ENCODE measurements at regions not wholly inside any gene's neighbourhood (a gene's known extent, or its start where the extent isn't known, plus 50 kb on each side); places are given as distances from the start of the nearest gene placed in this dataset.

GRCh38 chr3:72391659-72392058 lies 456.6 kb downstream of the SHQ1 start:
- H3K4me1 Mint-ChIP-seq, result peaks cover 53% of the 10 kb centered on the region
- POLR2A ChIA-PET, result no interaction called here
- CTCF ChIA-PET, result interaction anchor here (1.0 to 1.7 kb wide), 3 partner anchors 20 to 30 kb away, joined by 3 to 4 read pairs (median 3); no protein-coding TSS in a partner anchor
- no peak for ATAC-seq
- no peak overlapping the region for H3K27ac Mint-ChIP-seq
- peaks cover 15% of the 10 kb centered on the region for H3K36me3 Mint-ChIP-seq (ENCODE audit: low read depth)
- H3K9me3 Mint-ChIP-seq (ENCODE audit: low read depth), result no peaks in the 10 kb centered on the region
- intact Hi-C loops (cut with DNase I, micrococcal nuclease), result no loop called here
- no peak for DNase-seq
- no peaks in the 10 kb centered on the region for H3K27me3 Mint-ChIP-seq
- no peak overlapping the region for H3K4me3 Mint-ChIP-seq

- DNase-seq (no peak), ATAC-seq (no peak)
- CTCF ChIA-PET, result interaction anchor here (0.7 to 1.5 kb wide), 2 partner anchors 21 to 717 kb away, joined by 3 read pairs; no protein-coding TSS in a partner anchor
- Mint-ChIP-seq H3K36me3 (ENCODE audit: low read depth) (peaks cover 15% of the 10 kb centered on the region), H3K27ac (no peak overlapping the region), H3K9me3 (ENCODE audit: low read depth) (no peaks in the 10 kb centered on the region), H3K27me3 (no peaks in the 10 kb centered on the region), H3K4me1 (peaks cover 54% of the 10 kb centered on the region), H3K4me3 (no peak overlapping the region)
- intact Hi-C loops (cut with DNase I, micrococcal nuclease), result no loop called here
- POLR2A ChIA-PET, result no interaction called here
Measured at GRCh38 chr3:72390841-72391240, 457.4 kb downstream of the SHQ1 start.

GRCh38 chr3:72388644-72389043 lies 459.6 kb downstream of the SHQ1 start:
- H3K9me3 Mint-ChIP-seq (ENCODE audit: low read depth), result no peaks in the 10 kb centered on the region
- ATAC-seq (no peak), DNase-seq (no peak)
- H3K27me3 Mint-ChIP-seq, result no peaks in the 10 kb centered on the region
- H3K36me3 Mint-ChIP-seq (ENCODE audit: low read depth), result peaks cover 9% of the 10 kb centered on the region
- intact Hi-C loops (cut with DNase I, micrococcal nuclease), result loop anchor here in 1 of 2 experiments (2.0 kb wide), 1 partner anchor 16 kb away; no protein-coding TSS in a partner anchor
- no peak overlapping the region for H3K27ac Mint-ChIP-seq
- peaks cover 64% of the 10 kb centered on the region for H3K4me1 Mint-ChIP-seq
- ChIA-PET CTCF (no interaction called here), POLR2A (no interaction called here)
- no peak overlapping the region for H3K4me3 Mint-ChIP-seq

GRCh38 chr3:72388117-72388516 lies 460.1 kb downstream of the SHQ1 start:
- peaks cover 68% of the 10 kb centered on the region for H3K4me1 Mint-ChIP-seq
- H3K36me3 Mint-ChIP-seq (ENCODE audit: low read depth), result peaks cover 8% of the 10 kb centered on the region
- ATAC-seq, result no peak
- CTCF ChIA-PET, result no interaction called here
- intact Hi-C loops (cut with DNase I, micrococcal nuclease), result loop anchor here in 1 of 2 experiments (2.0 kb wide), 1 partner anchor 17 kb away; no protein-coding TSS in a partner anchor
- H3K4me3 Mint-ChIP-seq, result no peak overlapping the region
- no peaks in the 10 kb centered on the region for H3K9me3 Mint-ChIP-seq (ENCODE audit: low read depth)
- no peaks in the 10 kb centered on the region for H3K27me3 Mint-ChIP-seq
- DNase-seq, result no peak
- POLR2A ChIA-PET, result no interaction called here
- H3K27ac Mint-ChIP-seq, result no peak overlapping the region

- CTCF ChIA-PET, result interaction anchor here (0.6 to 0.7 kb wide), 2 partner anchors 14 to 206 kb away, joined by 3 to 5 read pairs; no protein-coding TSS in a partner anchor
Measured at GRCh38 chr3:72386327-72387000, 461.8 kb downstream of the SHQ1 start.

GRCh38 chr3:72385167-72385566 lies 463.1 kb downstream of the SHQ1 start:
- no peak overlapping the region for H3K27ac Mint-ChIP-seq
- ChIA-PET POLR2A (interaction anchor here (0.6 kb wide), 1 partner anchor 147 kb away, joined by 6 read pairs; no protein-coding TSS in a partner anchor), CTCF (interaction anchor here (1.4 kb wide), 1 partner anchor 10 kb away, joined by 5 read pairs; no protein-coding TSS in a partner anchor)
- no peak overlapping the region for H3K4me3 Mint-ChIP-seq
- ATAC-seq, result no peak
- intact Hi-C loops (cut with DNase I, micrococcal nuclease), result loop anchor here in 1 of 2 experiments (2.0 kb wide), 1 partner anchor 42 kb away; no protein-coding TSS in a partner anchor
- H3K4me1 Mint-ChIP-seq, result peaks cover 94% of the 10 kb centered on the region
- DNase-seq, result no peak
- peaks cover 10% of the 10 kb centered on the region for H3K36me3 Mint-ChIP-seq (ENCODE audit: low read depth)
- H3K27me3 Mint-ChIP-seq, result no peaks in the 10 kb centered on the region
- no peaks in the 10 kb centered on the region for H3K9me3 Mint-ChIP-seq (ENCODE audit: low read depth)

More at GRCh38 chr3:72386327-72387000, 461.8 kb downstream of the SHQ1 start:
- DNase-seq, result no peak
- Mint-ChIP-seq H3K27ac (no peak overlapping the region), H3K9me3 (ENCODE audit: low read depth) (no peaks in the 10 kb centered on the region), H3K36me3 (ENCODE audit: low read depth) (peaks cover 10% of the 10 kb centered on the region), H3K27me3 (no peaks in the 10 kb centered on the region), H3K4me3 (no peak overlapping the region), H3K4me1 (peaks cover 84% of the 10 kb centered on the region)
- POLR2A ChIA-PET, result no interaction called here
- intact Hi-C loops (cut with DNase I, micrococcal nuclease), result no loop called here
- no peak for ATAC-seq

GRCh38 chr3:72384602-72385001 lies 463.6 kb downstream of the SHQ1 start:
- ChIA-PET CTCF (interaction anchor here (0.6 to 1.4 kb wide), 3 partner anchors 10 to 127 kb away, joined by 3 to 5 read pairs (median 3); no protein-coding TSS in a partner anchor), POLR2A (interaction anchor here (0.6 to 0.7 kb wide), 2 partner anchors 148 to 155 kb away, joined by 3 to 6 read pairs; no protein-coding TSS in a partner anchor)
- peak; percentile 26 for ATAC-seq
- Mint-ChIP-seq H3K27ac (no peak overlapping the region), H3K4me1 (peaks cover 94% of the 10 kb centered on the region), H3K27me3 (no peaks in the 10 kb centered on the region), H3K4me3 (no peak overlapping the region), H3K36me3 (ENCODE audit: low read depth) (peaks cover 13% of the 10 kb centered on the region), H3K9me3 (ENCODE audit: low read depth) (no peaks in the 10 kb centered on the region)
- intact Hi-C loops (cut with DNase I, micrococcal nuclease), result loop anchor here in 1 of 2 experiments (2.0 kb wide), 1 partner anchor 42 kb away; no protein-coding TSS in a partner anchor
- DNase-seq, result no peak

GRCh38 chr3:72383883-72384282 lies 464.4 kb downstream of the SHQ1 start:
- Mint-ChIP-seq H3K27me3 (no peaks in the 10 kb centered on the region), H3K4me1 (peaks cover 91% of the 10 kb centered on the region), H3K27ac (no peak overlapping the region), H3K9me3 (ENCODE audit: low read depth) (no peaks in the 10 kb centered on the region), H3K36me3 (ENCODE audit: low read depth) (peaks cover 20% of the 10 kb centered on the region), H3K4me3 (no peak overlapping the region)
- ChIA-PET POLR2A (interaction anchor here (0.7 kb wide), 1 partner anchor 155 kb away, joined by 3 read pairs; no protein-coding TSS in a partner anchor), CTCF (interaction anchor here (0.6 to 1.4 kb wide), 3 partner anchors 9 to 128 kb away, joined by 3 to 5 read pairs (median 4); no protein-coding TSS in a partner anchor)
- no peak for DNase-seq
- ATAC-seq, result no peak
- intact Hi-C loops (cut with DNase I, micrococcal nuclease), result loop anchor here in 1 of 2 experiments (2.0 kb wide), 1 partner anchor 43 kb away; no protein-coding TSS in a partner anchor

GRCh38 chr3:72383230-72383629 lies 465.0 kb downstream of the SHQ1 start:
- ChIA-PET POLR2A (no interaction called here), CTCF (interaction anchor here (0.5 kb wide), 1 partner anchor 358 kb away, joined by 3 read pairs; no protein-coding TSS in a partner anchor)
- ATAC-seq (no peak), DNase-seq (no peak)
- intact Hi-C loops (cut with DNase I, micrococcal nuclease), result no loop called here
- peaks cover 26% of the 10 kb centered on the region for H3K36me3 Mint-ChIP-seq (ENCODE audit: low read depth)
- H3K4me3 Mint-ChIP-seq, result no peak overlapping the region
- peaks cover 91% of the 10 kb centered on the region for H3K4me1 Mint-ChIP-seq
- no peaks in the 10 kb centered on the region for H3K9me3 Mint-ChIP-seq (ENCODE audit: low read depth)
- H3K27me3 Mint-ChIP-seq, result no peaks in the 10 kb centered on the region
- no peak overlapping the region for H3K27ac Mint-ChIP-seq

- no peak for DNase-seq
- no peak for ATAC-seq
- Mint-ChIP-seq H3K36me3 (ENCODE audit: low read depth) (peaks cover 31% of the 10 kb centered on the region), H3K4me3 (no peak overlapping the region), H3K27me3 (no peaks in the 10 kb centered on the region), H3K9me3 (ENCODE audit: low read depth) (no peaks in the 10 kb centered on the region), H3K4me1 (peaks cover 87% of the 10 kb centered on the region), H3K27ac (peak overlapping the region; percentile 6)
- ChIA-PET CTCF (no interaction called here), POLR2A (no interaction called here)
- intact Hi-C loops (cut with DNase I, micrococcal nuclease), result no loop called here
Measured at GRCh38 chr3:72382460-72382859, 465.8 kb downstream of the SHQ1 start.

GRCh38 chr3:72381584-72381983 lies 466.7 kb downstream of the SHQ1 start:
- Mint-ChIP-seq H3K4me1 (peaks cover 85% of the 10 kb centered on the region), H3K27ac (peak overlapping the region; percentile 38), H3K4me3 (no peak overlapping the region), H3K9me3 (ENCODE audit: low read depth) (no peaks in the 10 kb centered on the region), H3K36me3 (ENCODE audit: low read depth) (peaks cover 38% of the 10 kb centered on the region), H3K27me3 (no peaks in the 10 kb centered on the region)
- ATAC-seq (no peak), DNase-seq (no peak)
- intact Hi-C loops (cut with DNase I, micrococcal nuclease), result no loop called here
- POLR2A ChIA-PET, result no interaction called here
- CTCF ChIA-PET, result interaction anchor here (0.6 kb wide), 1 partner anchor 20 kb away, joined by 3 read pairs; no protein-coding TSS in a partner anchor
